Effector memory CD4-positive, alpha-beta T cell (primary cell): ENCODE measurements at regions not wholly inside any gene's neighbourhood (a gene's known extent, or its start where the extent isn't known, plus 50 kb on each side); places are given as distances from the start of the nearest gene placed in this dataset.

ENCODE experiments used
- DNase-seq, 3 donors: peaks; one replicate each; pipeline ENCODE4 v3.0.0-alpha.2; 2020
- H3K27ac ChIP-seq: 2 replicates; pipeline ENCODE4 v1.7.0; 2013; ENCODE audit warnings: mild to moderate bottlenecking, low read length, moderate library complexity; ENCODE audit not compliant: insufficient read depth, poor library complexity, severe bottlenecking
- H3K27me3 ChIP-seq: replicated peaks from 2 replicates; pipeline ENCODE4 v1.7.0; 2013; ENCODE audit warnings: mild to moderate bottlenecking, low read length; ENCODE audit not compliant: insufficient read depth, control insufficient read depth, poor library complexity, severe bottlenecking
- H3K36me3 ChIP-seq: 2 replicates; pipeline ENCODE4 v1.7.0; 2013; ENCODE audit warnings: mild to moderate bottlenecking, low read length, moderate library complexity; ENCODE audit not compliant: control insufficient read depth, insufficient read depth
- H3K4me1 ChIP-seq: 2 replicates; pipeline ENCODE4 v1.7.0; 2013; ENCODE audit warnings: low read length, mild to moderate bottlenecking; ENCODE audit not compliant: control insufficient read depth, insufficient read depth, poor library complexity, severe bottlenecking
- H3K4me3 ChIP-seq: 2 replicates; pipeline ENCODE4 v1.7.0; 2013; ENCODE audit warnings: low read length, low read depth, mild to moderate bottlenecking; ENCODE audit not compliant: insufficient read depth, poor library complexity, severe bottlenecking
- H3K9me3 ChIP-seq: 2 replicates; pipeline ENCODE4 v1.7.0; 2013; ENCODE audit warnings: mild to moderate bottlenecking, low read length, moderate library complexity; ENCODE audit not compliant: control insufficient read depth

- H3K4me1 ChIP-seq, result no peaks in the 10 kb centered on the region
- no peak for DNase-seq
- no peaks in the 10 kb centered on the region for H3K27me3 ChIP-seq
- H3K9me3 ChIP-seq, result no peaks in the 10 kb centered on the region
- no peak overlapping the region for H3K27ac ChIP-seq
- no peak overlapping the region for H3K4me3 ChIP-seq
- H3K36me3 ChIP-seq, result no peaks in the 10 kb centered on the region
These were observed 927.9 kb downstream of the UQCRFS1 start for GRCh38 chr19:28285078-28285477.

DNA sequence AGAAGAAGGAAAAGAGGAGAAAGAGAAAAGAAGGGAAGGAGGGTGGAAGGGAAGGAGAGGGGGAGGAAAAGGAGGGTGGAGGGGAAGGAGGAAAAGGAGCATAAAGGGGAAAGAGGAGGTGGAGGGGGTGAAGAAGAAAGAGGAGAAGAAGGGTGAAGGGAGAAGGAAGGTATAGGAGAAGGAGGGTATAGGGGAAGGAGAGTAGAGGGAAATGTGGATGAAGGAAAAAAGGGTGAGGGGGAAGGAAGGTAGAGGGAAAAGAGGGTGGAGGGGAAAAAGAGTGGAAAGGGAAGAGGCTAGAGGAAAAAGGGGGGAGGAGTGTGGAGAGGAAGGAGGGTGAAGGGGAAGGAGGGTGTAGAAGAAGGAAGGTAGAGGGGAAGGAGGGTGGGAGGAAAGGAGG, 928.6 kb downstream of the UQCRFS1 start:
- H3K4me1 ChIP-seq, result no peaks in the 10 kb centered on the region
- H3K36me3 ChIP-seq, result no peaks in the 10 kb centered on the region
- no peak overlapping the region for H3K4me3 ChIP-seq
- no peak overlapping the region for H3K27ac ChIP-seq
- H3K27me3 ChIP-seq, result no peaks in the 10 kb centered on the region
- no peaks in the 10 kb centered on the region for H3K9me3 ChIP-seq
- no peak for DNase-seq

GRCh38 chr19:28283592-28283991, 929.4 kb downstream of the UQCRFS1 start:
- Histone ChIP-seq H3K27me3 (no peaks in the 10 kb centered on the region), H3K36me3 (no peaks in the 10 kb centered on the region), H3K27ac (no peak overlapping the region), H3K9me3 (no peaks in the 10 kb centered on the region), H3K4me1 (no peaks in the 10 kb centered on the region), H3K4me3 (no peak overlapping the region)
- no peak for DNase-seq

DNA sequence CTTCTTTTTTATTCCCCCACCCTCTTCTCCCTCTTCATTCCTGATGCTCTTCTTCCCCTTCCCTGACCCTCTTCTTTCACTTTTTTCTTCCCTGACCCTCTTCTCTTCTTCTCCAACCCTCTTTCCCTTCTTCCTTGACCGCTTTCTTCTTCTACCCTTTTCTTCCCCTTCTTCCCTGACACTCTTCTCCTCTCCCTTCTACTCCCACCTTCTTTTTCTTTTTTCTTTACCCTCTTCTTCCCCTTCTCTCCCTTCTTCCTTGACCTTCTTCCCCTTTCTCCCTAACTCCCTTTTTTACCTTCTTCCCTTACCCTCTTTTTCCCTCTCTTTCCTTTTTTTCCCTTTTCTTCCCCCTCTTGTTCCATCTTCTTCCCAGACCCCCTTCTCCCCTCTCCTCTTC, 931.3 kb downstream of the UQCRFS1 start:
- H3K27ac ChIP-seq, result no peak overlapping the region
- no peaks in the 10 kb centered on the region for H3K9me3 ChIP-seq
- no peak overlapping the region for H3K4me3 ChIP-seq
- DNase-seq, result no peak
- H3K27me3 ChIP-seq, result no peaks in the 10 kb centered on the region
- no peaks in the 10 kb centered on the region for H3K36me3 ChIP-seq
- H3K4me1 ChIP-seq, result no peaks in the 10 kb centered on the region

GRCh38 chr19:28264556-28264955, 948.4 kb downstream of the UQCRFS1 start:
- no peak overlapping the region for H3K4me3 ChIP-seq
- no peaks in the 10 kb centered on the region for H3K36me3 ChIP-seq
- H3K27ac ChIP-seq, result no peak overlapping the region
- DNase-seq, result no peak
- no peaks in the 10 kb centered on the region for H3K9me3 ChIP-seq
- no peaks in the 10 kb centered on the region for H3K27me3 ChIP-seq
- H3K4me1 ChIP-seq, result no peaks in the 10 kb centered on the region

GRCh38 chr19:28258829-28259228, 954.1 kb downstream of the UQCRFS1 start:
- DNase-seq, result no peak
- Histone ChIP-seq H3K4me1 (no peaks in the 10 kb centered on the region), H3K36me3 (no peaks in the 10 kb centered on the region)

DNA sequence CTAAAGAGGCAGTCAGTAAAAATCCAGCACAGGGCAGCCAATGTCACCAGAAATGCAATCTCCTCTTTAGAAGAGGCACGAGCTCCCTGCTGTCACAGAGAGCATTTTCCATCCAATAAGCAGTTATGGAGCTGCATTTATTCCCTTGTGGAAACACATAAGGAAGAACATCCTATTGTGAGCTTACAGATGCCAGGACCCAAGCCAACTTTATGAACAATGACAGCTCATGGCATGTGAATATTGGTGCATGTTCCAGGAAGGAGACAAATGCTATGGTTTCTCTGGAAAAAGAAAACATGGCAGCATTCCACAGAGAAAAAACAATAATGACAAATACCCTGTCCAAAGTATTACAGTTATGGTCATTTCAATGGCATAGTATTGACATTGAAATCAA, 955.6 kb downstream of the UQCRFS1 start:
- no peak overlapping the region for H3K4me3 ChIP-seq
- no peaks in the 10 kb centered on the region for H3K27me3 ChIP-seq
- H3K9me3 ChIP-seq, result no peaks in the 10 kb centered on the region
- no peak for DNase-seq
- H3K36me3 ChIP-seq, result no peaks in the 10 kb centered on the region
- H3K27ac ChIP-seq, result no peak overlapping the region
- no peaks in the 10 kb centered on the region for H3K4me1 ChIP-seq

More at GRCh38 chr19:28258829-28259228, 954.1 kb downstream of the UQCRFS1 start:
- no peaks in the 10 kb centered on the region for H3K9me3 ChIP-seq
- no peak overlapping the region for H3K27ac ChIP-seq
- H3K27me3 ChIP-seq, result no peaks in the 10 kb centered on the region
- no peak overlapping the region for H3K4me3 ChIP-seq

DNA sequence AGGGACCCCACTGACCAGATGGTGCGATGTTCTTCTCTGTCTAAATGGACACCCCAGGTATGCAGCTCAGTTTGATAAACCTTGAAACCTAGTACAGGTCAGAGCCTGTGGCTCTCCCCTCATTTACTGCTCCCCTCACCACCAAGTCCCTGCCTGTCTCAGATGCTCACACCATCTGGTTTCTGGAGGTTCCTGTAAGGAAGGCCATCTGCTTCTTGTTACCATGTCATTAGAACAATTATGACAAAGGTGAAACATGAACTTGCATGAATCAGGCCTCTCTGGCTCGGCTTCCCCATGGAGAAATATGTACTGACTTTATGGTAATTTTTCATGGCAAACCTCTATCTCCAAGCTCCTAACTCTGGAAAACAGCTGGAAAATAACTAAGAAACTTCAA, 965.7 kb downstream of the UQCRFS1 start:
- DNase-seq, result no peak
- no peaks in the 10 kb centered on the region for H3K27me3 ChIP-seq
- H3K9me3 ChIP-seq, result no peaks in the 10 kb centered on the region
- no peaks in the 10 kb centered on the region for H3K36me3 ChIP-seq
- H3K4me3 ChIP-seq, result no peak overlapping the region
- no peak overlapping the region for H3K27ac ChIP-seq
- H3K4me1 ChIP-seq, result no peaks in the 10 kb centered on the region

GRCh38 chr19:28245937-28246336, 967.0 kb downstream of the UQCRFS1 start:
- Histone ChIP-seq H3K27ac (no peak overlapping the region), H3K36me3 (no peaks in the 10 kb centered on the region), H3K4me1 (no peaks in the 10 kb centered on the region), H3K4me3 (no peak overlapping the region), H3K9me3 (no peaks in the 10 kb centered on the region), H3K27me3 (no peaks in the 10 kb centered on the region)
- no peak for DNase-seq

DNA sequence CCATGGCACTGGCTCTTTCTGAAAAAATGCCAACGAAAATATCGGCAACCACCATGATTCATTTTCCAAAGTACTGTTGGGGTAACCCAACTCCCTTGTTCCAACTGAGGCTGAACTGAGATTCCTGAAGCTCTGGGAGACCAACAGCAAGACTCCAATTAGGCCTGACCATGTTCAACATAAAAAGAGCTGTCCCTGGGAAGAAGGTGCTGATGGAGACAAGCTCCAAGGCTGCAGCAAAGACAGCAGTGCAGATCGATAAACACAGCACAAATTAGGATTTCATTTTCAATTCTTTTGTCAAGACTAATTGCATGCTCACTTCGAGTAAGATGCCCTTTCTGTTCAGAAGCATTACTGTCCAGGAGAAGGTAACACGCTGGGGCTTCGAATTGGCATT, 968.0 kb downstream of the UQCRFS1 start:
- Histone ChIP-seq H3K4me3 (no peak overlapping the region), H3K27me3 (no peaks in the 10 kb centered on the region), H3K27ac (no peak overlapping the region), H3K36me3 (no peaks in the 10 kb centered on the region), H3K4me1 (no peaks in the 10 kb centered on the region), H3K9me3 (no peaks in the 10 kb centered on the region)
- DNase-seq, result no peak
